ENCODE measurements at regions not wholly inside any gene's neighbourhood (a gene's known extent, or its start where the extent isn't known, plus 50 kb on each side); places are given as distances from the start of the nearest gene placed in this dataset.
"Not testable (repeated sequence)": the region's sequence is repeated elsewhere in the genome, so short reads cannot be mapped to it uniquely, and the experiment has no call there.

- not testable (repeated sequence) for H3K27ac ChIP-seq (ENCODE audit: insufficient read depth, low read length, poor library complexity, severe bottlenecking); DNase-seq; H3K4me3 ChIP-seq (ENCODE audit: insufficient read depth, low read depth, low read length, poor library complexity, severe bottlenecking); H3K4me1 ChIP-seq (ENCODE audit: control insufficient read depth, insufficient read depth, low read length, poor library complexity, severe bottlenecking); H3K36me3 ChIP-seq (ENCODE audit: control insufficient read depth, insufficient read depth, low read length); H3K27me3 ChIP-seq (replicated peaks; ENCODE audit: control insufficient read depth, insufficient read depth, low read length, poor library complexity, severe bottlenecking); H3K9me3 ChIP-seq (ENCODE audit: control insufficient read depth, low read length)
Measured at GRCh38 chr16:86078711-86079110, 179.7 kb downstream of the IRF8 start.

- Histone ChIP-seq H3K4me3 (ENCODE audit: insufficient read depth, low read depth, low read length, poor library complexity, severe bottlenecking) (no peak overlapping the region), H3K27me3 (replicated peaks; ENCODE audit: control insufficient read depth, insufficient read depth, low read length, poor library complexity, severe bottlenecking) (no peaks in the 10 kb centered on the region), H3K4me1 (ENCODE audit: control insufficient read depth, insufficient read depth, low read length, poor library complexity, severe bottlenecking) (no peaks in the 10 kb centered on the region), H3K9me3 (ENCODE audit: control insufficient read depth, low read length) (no peaks in the 10 kb centered on the region), H3K27ac (ENCODE audit: insufficient read depth, low read length, poor library complexity, severe bottlenecking) (no peak overlapping the region), H3K36me3 (ENCODE audit: control insufficient read depth, insufficient read depth, low read length) (no peaks in the 10 kb centered on the region)
- DNase-seq = no peak
Measured at GRCh38 chr16:86079255-86079885, 180.4 kb downstream of the IRF8 start.

- Histone ChIP-seq H3K4me1 (ENCODE audit: control insufficient read depth, insufficient read depth, low read length, poor library complexity, severe bottlenecking) (no peaks in the 10 kb centered on the region), H3K4me3 (ENCODE audit: insufficient read depth, low read depth, low read length, poor library complexity, severe bottlenecking) (no peak overlapping the region), H3K27ac (ENCODE audit: insufficient read depth, low read length, poor library complexity, severe bottlenecking) (no peak overlapping the region), H3K27me3 (replicated peaks; ENCODE audit: control insufficient read depth, insufficient read depth, low read length, poor library complexity, severe bottlenecking) (no peaks in the 10 kb centered on the region), H3K36me3 (ENCODE audit: control insufficient read depth, insufficient read depth, low read length) (no peaks in the 10 kb centered on the region), H3K9me3 (ENCODE audit: control insufficient read depth, low read length) (no peaks in the 10 kb centered on the region)
- no peak for DNase-seq
Measured at GRCh38 chr16:86080131-86080875, 181.3 kb downstream of the IRF8 start.

GRCh38 chr16:86080982-86081381 lies 182.0 kb downstream of the IRF8 start:
- no peak overlapping the region for H3K4me3 ChIP-seq (ENCODE audit: insufficient read depth, low read depth, low read length, poor library complexity, severe bottlenecking)
- no peaks in the 10 kb centered on the region for H3K36me3 ChIP-seq (ENCODE audit: control insufficient read depth, insufficient read depth, low read length)
- DNase-seq = no peak
- H3K4me1 ChIP-seq (ENCODE audit: control insufficient read depth, insufficient read depth, low read length, poor library complexity, severe bottlenecking) = no peaks in the 10 kb centered on the region
- H3K27ac ChIP-seq (ENCODE audit: insufficient read depth, low read length, poor library complexity, severe bottlenecking) = no peak overlapping the region
- no peaks in the 10 kb centered on the region for H3K9me3 ChIP-seq (ENCODE audit: control insufficient read depth, low read length)
- H3K27me3 ChIP-seq (replicated peaks; ENCODE audit: control insufficient read depth, insufficient read depth, low read length, poor library complexity, severe bottlenecking) = no peaks in the 10 kb centered on the region

GRCh38 chr16:86082418-86083030 lies 183.6 kb downstream of the IRF8 start:
- Histone ChIP-seq H3K36me3 (ENCODE audit: control insufficient read depth, insufficient read depth, low read length) (no peaks in the 10 kb centered on the region), H3K4me3 (ENCODE audit: insufficient read depth, low read depth, low read length, poor library complexity, severe bottlenecking) (no peak overlapping the region), H3K27me3 (replicated peaks; ENCODE audit: control insufficient read depth, insufficient read depth, low read length, poor library complexity, severe bottlenecking) (no peaks in the 10 kb centered on the region), H3K4me1 (ENCODE audit: control insufficient read depth, insufficient read depth, low read length, poor library complexity, severe bottlenecking) (no peaks in the 10 kb centered on the region), H3K27ac (ENCODE audit: insufficient read depth, low read length, poor library complexity, severe bottlenecking) (no peak overlapping the region), H3K9me3 (ENCODE audit: control insufficient read depth, low read length) (no peaks in the 10 kb centered on the region)
- DNase-seq = no peak

- DNase-seq = no peak
- no peak overlapping the region for H3K4me3 ChIP-seq (ENCODE audit: insufficient read depth, low read depth, low read length, poor library complexity, severe bottlenecking)
- no peaks in the 10 kb centered on the region for H3K36me3 ChIP-seq (ENCODE audit: control insufficient read depth, insufficient read depth, low read length)
- H3K27ac ChIP-seq (ENCODE audit: insufficient read depth, low read length, poor library complexity, severe bottlenecking) = no peak overlapping the region
- no peaks in the 10 kb centered on the region for H3K27me3 ChIP-seq (replicated peaks; ENCODE audit: control insufficient read depth, insufficient read depth, low read length, poor library complexity, severe bottlenecking)
- H3K4me1 ChIP-seq (ENCODE audit: control insufficient read depth, insufficient read depth, low read length, poor library complexity, severe bottlenecking) = no peaks in the 10 kb centered on the region
- no peaks in the 10 kb centered on the region for H3K9me3 ChIP-seq (ENCODE audit: control insufficient read depth, low read length)
Measured at GRCh38 chr16:86083382-86084002, 184.5 kb downstream of the IRF8 start.

GRCh38 chr16:86085161-86085611 lies 186.2 kb downstream of the IRF8 start:
- Histone ChIP-seq H3K27me3 (replicated peaks; ENCODE audit: control insufficient read depth, insufficient read depth, low read length, poor library complexity, severe bottlenecking) (no peaks in the 10 kb centered on the region), H3K4me3 (ENCODE audit: insufficient read depth, low read depth, low read length, poor library complexity, severe bottlenecking) (no peak overlapping the region)

GRCh38 chr16:86085795-86086194 lies 186.8 kb downstream of the IRF8 start:
- Histone ChIP-seq H3K27ac (ENCODE audit: insufficient read depth, low read length, poor library complexity, severe bottlenecking) (no peak overlapping the region), H3K9me3 (ENCODE audit: control insufficient read depth, low read length) (no peaks in the 10 kb centered on the region), H3K36me3 (ENCODE audit: control insufficient read depth, insufficient read depth, low read length) (no peaks in the 10 kb centered on the region), H3K4me3 (ENCODE audit: insufficient read depth, low read depth, low read length, poor library complexity, severe bottlenecking) (no peak overlapping the region), H3K4me1 (ENCODE audit: control insufficient read depth, insufficient read depth, low read length, poor library complexity, severe bottlenecking) (no peaks in the 10 kb centered on the region), H3K27me3 (replicated peaks; ENCODE audit: control insufficient read depth, insufficient read depth, low read length, poor library complexity, severe bottlenecking) (no peaks in the 10 kb centered on the region)
- no peak for DNase-seq

More at GRCh38 chr16:86085161-86085611, 186.2 kb downstream of the IRF8 start:
- H3K36me3 ChIP-seq (ENCODE audit: control insufficient read depth, insufficient read depth, low read length) = no peaks in the 10 kb centered on the region
- no peak for DNase-seq
- no peaks in the 10 kb centered on the region for H3K9me3 ChIP-seq (ENCODE audit: control insufficient read depth, low read length)
- no peak overlapping the region for H3K27ac ChIP-seq (ENCODE audit: insufficient read depth, low read length, poor library complexity, severe bottlenecking)
- no peaks in the 10 kb centered on the region for H3K4me1 ChIP-seq (ENCODE audit: control insufficient read depth, insufficient read depth, low read length, poor library complexity, severe bottlenecking)

- no peak overlapping the region for H3K4me3 ChIP-seq (ENCODE audit: insufficient read depth, low read depth, low read length, poor library complexity, severe bottlenecking)
- no peaks in the 10 kb centered on the region for H3K36me3 ChIP-seq (ENCODE audit: control insufficient read depth, insufficient read depth, low read length)
- H3K9me3 ChIP-seq (ENCODE audit: control insufficient read depth, low read length) = no peaks in the 10 kb centered on the region
- no peak for DNase-seq
- H3K4me1 ChIP-seq (ENCODE audit: control insufficient read depth, insufficient read depth, low read length, poor library complexity, severe bottlenecking) = no peaks in the 10 kb centered on the region
- no peak overlapping the region for H3K27ac ChIP-seq (ENCODE audit: insufficient read depth, low read length, poor library complexity, severe bottlenecking)
- no peaks in the 10 kb centered on the region for H3K27me3 ChIP-seq (replicated peaks; ENCODE audit: control insufficient read depth, insufficient read depth, low read length, poor library complexity, severe bottlenecking)
Measured at GRCh38 chr16:86086471-86086870, 187.5 kb downstream of the IRF8 start.
